HepG2 (cell line): ENCODE measurements at regions not wholly inside any gene's neighbourhood (a gene's known extent, or its start where the extent isn't known, plus 50 kb on each side); places are given as distances from the start of the nearest gene placed in this dataset.

Source experiments
- ATAC-seq: fragments of 200-7000 bp; cut with Tn5 transposase; 3 replicates; pipeline ENCODE4 v1.9.1; 2020; ENCODE audit warnings: mild to moderate bottlenecking, moderate library complexity
- BruUV-seq: library from RNA; stranded (reverse); fragments of 400-500 nt; replicated peaks from 2 replicates; lab custom pipeline; 2021; lab: Mats Ljungman, UMichigan
- CTCF ChIA-PET: fragments of 300-600 bp; formaldehyde crosslinking; extraction: SDS; loops from one replicate; lab custom pipeline; 2021; ENCODE audit warnings: low total read pairs, inconsistent platforms, low intra/inter-chr PET ratio; lab: Yijun Ruan, JAX
- POLR2A ChIA-PET: fragments of 350-600 bp; sonication (Branson Sonifier 250); formaldehyde crosslinking; loops from one replicate; lab custom pipeline; 2020; ENCODE audit warnings: antibody characterized with exemption, inconsistent platforms; lab: Yijun Ruan, JAX
- DNase-seq: peaks from one replicate; pipeline ENCODE4 v3.0.0-alpha.2; 2015; ENCODE audit warnings: low spot score
- FAIRE-seq: peaks from 3 replicates; lab custom pipeline; 2011; peaks lifted over from hg19 to GRCh38; lab: Jason Lieb, UNC
- H2AFZ ChIP-seq: one replicate; pipeline ENCODE4 v1.6.1; 2011; ENCODE audit warnings: low read length, inconsistent platforms
- H3K27ac ChIP-seq: fragments of 300-600 bp; 3 replicates; pipeline ENCODE4 v1.8.0; 2011; ENCODE audit warnings: mixed run types, mild to moderate bottlenecking, mixed read lengths, low read length, inconsistent platforms; ENCODE audit not compliant: insufficient read depth; ENCODE audit errors: extremely low read length
- H3K27me3 ChIP-seq, 2 experiments: fragments of 200-600 bp in 1 of 2; 2 replicates in 1 of 2; 3 replicates in 1 of 2; pipeline versions ENCODE4 v1.6.0 to v1.8.0; 2011; ENCODE audit warnings: low read length in 2 of 2, mild to moderate bottlenecking in 2 of 2, moderate library complexity in 2 of 2, inconsistent platforms in 1 of 2; ENCODE audit not compliant: insufficient read depth in 2 of 2, control insufficient read depth in 1 of 2
- H3K36me3 ChIP-seq, 2 experiments: fragments of 200-600 bp in 1 of 2; replicated peaks in 1 of 2; 2 replicates in 1 of 2; 3 replicates in 1 of 2; pipeline versions ENCODE4 v1.5.1 to v1.8.0; 2011; ENCODE audit warnings: low read length in 2 of 2, inconsistent platforms in 1 of 2; ENCODE audit not compliant: insufficient read depth in 2 of 2, control insufficient read depth in 1 of 2
- H3K4me1 ChIP-seq: 2 replicates; pipeline ENCODE4 v1.5.1; 2012; ENCODE audit warnings: low read length, inconsistent platforms; ENCODE audit not compliant: insufficient read depth
- H3K4me2 ChIP-seq: 2 replicates; pipeline ENCODE4 v1.6.0; 2011; ENCODE audit warnings: low read depth, low read length, inconsistent platforms
- H3K4me3 ChIP-seq, 3 experiments: fragments of 200-600 bp in 1 of 3; sonication (generic), shearing (Covaris generic) in 1 of 3; replicated peaks in 1 of 3; 2 replicates each; pipeline ENCODE4 v1.5.1; 2011 to 2016; ENCODE audit warnings: low read length in 3 of 3, inconsistent platforms in 2 of 3, low read depth in 2 of 3, mild to moderate bottlenecking in 2 of 3, control low read depth in 1 of 3, mixed read lengths in 1 of 3; ENCODE audit not compliant: insufficient read depth in 1 of 3
- H3K79me2 ChIP-seq: one replicate; pipeline ENCODE4 v1.6.1; 2011; ENCODE audit warnings: low read length, inconsistent platforms; ENCODE audit not compliant: insufficient read depth
- H3K9ac ChIP-seq: 2 replicates; pipeline ENCODE4 v1.6.0; 2011; ENCODE audit warnings: mild to moderate bottlenecking, low read depth, low read length, inconsistent platforms; ENCODE audit not compliant: insufficient read depth
- H3K9me3 ChIP-seq: 2 replicates; pipeline ENCODE4 v1.5.1; 2012; ENCODE audit warnings: mild to moderate bottlenecking, low read length
- H4K20me1 ChIP-seq: 2 replicates; pipeline ENCODE4 v1.6.0; 2011; ENCODE audit warnings: inconsistent platforms, mild to moderate bottlenecking, low read length, moderate library complexity; ENCODE audit not compliant: insufficient read depth
- HIVEP1 ChIP-seq: sonication (generic); formaldehyde crosslinking; IDR thresholded peaks from 2 replicates; pipeline ENCODE4 v1.4.0; 2020; ENCODE audit warnings: mild to moderate bottlenecking, missing genetic modification reagents
- IRF1 ChIP-seq: sonication (generic); formaldehyde crosslinking; IDR thresholded peaks from 2 replicates; pipeline ENCODE4 v1.4.0; 2020; ENCODE audit warnings: low read depth, mild to moderate bottlenecking, missing genetic modification reagents
- ISL2 ChIP-seq: sonication (generic); formaldehyde crosslinking; IDR thresholded peaks from 2 replicates; pipeline ENCODE4 v1.5.0; 2020; ENCODE audit warnings: missing genetic modification reagents
- MEIS1 ChIP-seq: sonication (generic); formaldehyde crosslinking; IDR thresholded peaks from 2 replicates; pipeline ENCODE4 v1.9.0; 2021; ENCODE audit warnings: mild to moderate bottlenecking, missing genetic modification reagents, moderate library complexity, borderline replicate concordance
- MTERF4 ChIP-seq: sonication (generic); formaldehyde crosslinking; IDR thresholded peaks from 2 replicates; pipeline ENCODE4 v1.8.0; 2023; ENCODE audit warnings: mild to moderate bottlenecking, missing genetic modification reagents
- RAD51 ChIP-seq: fragments of 450-650 bp; IDR thresholded peaks from 2 replicates; pipeline ENCODE4 v1.6.1; 2016; ENCODE audit warnings: borderline replicate concordance
- SALL1 ChIP-seq: sonication (generic); formaldehyde crosslinking; IDR thresholded peaks from 2 replicates; pipeline ENCODE4 v1.8.0; 2022; ENCODE audit warnings: mild to moderate bottlenecking, missing genetic modification reagents
- ZNF230 ChIP-seq: sonication (generic); formaldehyde crosslinking; IDR thresholded peaks from 2 replicates; pipeline ENCODE4 v1.4.0; 2020; ENCODE audit warnings: mild to moderate bottlenecking, missing genetic modification reagents
- ZNF383 ChIP-seq: sonication (generic); formaldehyde crosslinking; IDR thresholded peaks from 2 replicates; pipeline ENCODE4 v1.4.0; 2020; ENCODE audit warnings: missing genetic modification reagents, mild to moderate bottlenecking, borderline replicate concordance
- ZNF572 ChIP-seq: sonication (generic); formaldehyde crosslinking; IDR thresholded peaks from 2 replicates; pipeline ENCODE4 v1.5.1; 2020; ENCODE audit warnings: mild to moderate bottlenecking, missing genetic modification reagents
- ZNF615 ChIP-seq: sonication (generic); formaldehyde crosslinking; IDR thresholded peaks from 2 replicates; pipeline ENCODE4 v1.5.0; 2020; ENCODE audit warnings: mild to moderate bottlenecking, missing genetic modification reagents, borderline replicate concordance
- ZNF816 ChIP-seq: sonication (generic); formaldehyde crosslinking; IDR thresholded peaks from 2 replicates; pipeline ENCODE4 v1.8.0; 2022; ENCODE audit warnings: missing genetic modification reagents, mild to moderate bottlenecking, borderline replicate concordance
- WGBS: methylation state at CpG from one replicate; pipeline ENCODE4 v1.1.6; 2017; ENCODE audit warnings: low lambda C conversion rate; 5-methylcytosine and 5-hydroxymethylcytosine counted together
- in situ Hi-C: cut with HindIII; loops from 2 replicates; pipeline ENCODE4 v1.10.0; 2017; ENCODE audit warnings: low pct_unique_long_range_greater_than_20kb; ENCODE audit not compliant: extremely low pct_ligation_motif_present
- intact Hi-C: fragments of 100-400 bp; cut with micrococcal nuclease; formaldehyde crosslinking; loops from one replicate; pipeline ENCODE4 v1.10.0; 2022; ENCODE audit not compliant: unreplicated experiment
- TF ChIP-seq, protein P1 (sequence below): sonication (generic); formaldehyde crosslinking; IDR thresholded peaks from 2 replicates; pipeline ENCODE4 v1.5.0; 2020; ENCODE audit warnings: missing genetic modification reagents

DNA sequence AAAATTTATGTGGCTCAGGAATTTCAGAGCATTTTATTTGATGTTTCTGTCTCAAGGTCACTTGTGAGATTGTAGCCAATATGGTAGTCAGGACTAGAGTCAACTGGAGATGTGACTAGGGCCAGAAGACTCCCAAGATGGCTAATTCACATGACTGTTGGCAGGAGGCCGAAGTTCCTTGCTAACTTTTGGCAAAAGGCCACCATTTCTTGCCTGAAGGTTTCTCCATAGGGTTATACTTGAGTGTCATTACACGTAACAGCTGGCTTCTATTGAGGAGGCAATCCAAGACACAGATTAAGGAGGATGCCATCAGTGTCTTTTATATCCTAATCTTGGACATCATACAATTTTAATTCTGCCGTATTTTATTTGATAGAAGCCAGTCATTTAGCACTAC is 162.3 kb upstream of the MAOA start:
- intact Hi-C loops (no loop called here), in situ Hi-C loops (no loop called here)
- no peak for FAIRE-seq
- H3K9ac ChIP-seq = no peak overlapping the region
- ChIA-PET CTCF (no interaction called here), POLR2A (no interaction called here)
- H2AFZ ChIP-seq = no peak overlapping the region
- no peak for ATAC-seq
- no peaks in the 10 kb centered on the region for H4K20me1 ChIP-seq
- H3K79me2 ChIP-seq = no peaks in the 10 kb centered on the region
- H3K27me3 ChIP-seq = no peaks in the 10 kb centered on the region
- no peak overlapping the region for H3K4me3 ChIP-seq
- H3K36me3 ChIP-seq = no peaks in the 10 kb centered on the region
- no peaks in the 10 kb centered on the region for H3K9me3 ChIP-seq
- TF ChIP-seq ISL2 (CRISPR knock-in tag) (no peak), RAD51 (no peak), MTERF4 (CRISPR knock-in tag) (no peak), SALL1 (CRISPR knock-in tag) (no peak), ZNF572 (CRISPR knock-in tag) (no peak), MEIS1 (CRISPR knock-in tag) (no peak), HIVEP1 (CRISPR knock-in tag) (no peak), ZNF816 (no peak), ZNF383 (CRISPR knock-in tag) (no peak), IRF1 (CRISPR knock-in tag) (no peak), ZNF230 (CRISPR knock-in tag) (no peak), ZNF615 (CRISPR knock-in tag) (no peak)
- TF ChIP-seq, protein P1, sequence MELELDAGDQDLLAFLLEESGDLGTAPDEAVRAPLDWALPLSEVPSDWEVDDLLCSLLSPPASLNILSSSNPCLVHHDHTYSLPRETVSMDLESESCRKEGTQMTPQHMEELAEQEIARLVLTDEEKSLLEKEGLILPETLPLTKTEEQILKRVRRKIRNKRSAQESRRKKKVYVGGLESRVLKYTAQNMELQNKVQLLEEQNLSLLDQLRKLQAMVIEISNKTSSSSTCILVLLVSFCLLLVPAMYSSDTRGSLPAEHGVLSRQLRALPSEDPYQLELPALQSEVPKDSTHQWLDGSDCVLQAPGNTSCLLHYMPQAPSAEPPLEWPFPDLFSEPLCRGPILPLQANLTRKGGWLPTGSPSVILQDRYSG (CRISPR knock-in tag) = no peak
- H3K27ac ChIP-seq = no peak overlapping the region
- no TSS peak for BruUV-seq
- no peak for DNase-seq
- no peak overlapping the region for H3K4me2 ChIP-seq
- no peaks in the 10 kb centered on the region for H3K4me1 ChIP-seq
- WGBS = 6% methylated on average over 3 of the region's 3 CpGs
